Liver (tissue), 8 donors: ENCODE measurements at regions not wholly inside any gene's neighbourhood (a gene's known extent, or its start where the extent isn't known, plus 50 kb on each side); places are given as distances from the start of the nearest gene placed in this dataset.

Experiments used
- DNase-seq: peaks from one replicate; pipeline ENCODE4 v3.0.0-alpha.2; 2017; ENCODE audit warnings: low spot score
- H3K27ac ChIP-seq, 2 donors: one replicate each; pipeline ENCODE4 v1.7.0; 2013; ENCODE audit warnings: inconsistent platforms in 2 of 2, low read length in 2 of 2, control low read depth in 1 of 2, low read depth in 1 of 2, mild to moderate bottlenecking in 1 of 2
- H3K27me3 ChIP-seq, 4 donors: one replicate each; pipeline versions ENCODE4 v1.6.1 to v1.7.0; 2013; ENCODE audit warnings: low read length in 3 of 4, inconsistent platforms in 1 of 4, mild to moderate bottlenecking in 1 of 4, moderate library complexity in 1 of 4; ENCODE audit not compliant: control insufficient read depth in 4 of 4, insufficient read depth in 4 of 4
- H3K36me3 ChIP-seq, 4 donors: one replicate each; pipeline versions ENCODE4 v1.6.1 to v1.7.0; 2013; ENCODE audit warnings: low read length in 3 of 4, mild to moderate bottlenecking in 3 of 4, low read depth in 1 of 4, moderate library complexity in 1 of 4; ENCODE audit not compliant: control insufficient read depth in 4 of 4, insufficient read depth in 3 of 4
- H3K4me1 ChIP-seq, 4 donors: one replicate each; pipeline versions ENCODE4 v1.6.1 to v1.7.0; 2013; ENCODE audit warnings: low read length in 3 of 4, mild to moderate bottlenecking in 3 of 4, moderate library complexity in 1 of 4; ENCODE audit not compliant: control insufficient read depth in 4 of 4, insufficient read depth in 4 of 4
- H3K4me3 ChIP-seq, 3 donors: one replicate each; pipeline versions ENCODE4 v1.6.1 to v1.7.0; 2013; ENCODE audit warnings: low read length in 3 of 3, control low read depth in 1 of 3, low read depth in 1 of 3, mild to moderate bottlenecking in 1 of 3
- H3K9ac ChIP-seq, 2 donors: one replicate each; pipeline ENCODE4 v1.7.0; 2013; ENCODE audit warnings: low read length in 2 of 2, mild to moderate bottlenecking in 2 of 2, moderate library complexity in 2 of 2, control low read depth in 1 of 2, low read depth in 1 of 2
- H3K9me3 ChIP-seq, 4 donors: one replicate each; pipeline versions ENCODE4 v1.6.1 to v1.7.0; 2013; ENCODE audit warnings: low read length in 3 of 4; ENCODE audit not compliant: control insufficient read depth in 4 of 4
- ATF3 ChIP-seq: IDR thresholded peaks from 2 replicates; pipeline ENCODE4 v1.6.1; 2016; ENCODE audit warnings: antibody characterized with exemption
- CTCF ChIP-seq: fragments of 150-350 bp; IDR thresholded peaks from 2 replicates; pipeline ENCODE4 v1.5.1; 2017; ENCODE audit warnings: improper control_type of control experiment, low read depth, low read length; ENCODE audit not compliant: missing input control
- EGR1 ChIP-seq, 2 donors: IDR thresholded peaks; 2 replicates each; pipeline ENCODE4 v1.6.1; 2016 to 2018; ENCODE audit warnings: antibody characterized with exemption in 2 of 2, low read depth in 2 of 2
- FOXA1 ChIP-seq: IDR thresholded peaks from 2 replicates; pipeline ENCODE4 v1.6.1; 2016; ENCODE audit warnings: antibody characterized with exemption
- FOXA2 ChIP-seq: IDR thresholded peaks from 2 replicates; pipeline ENCODE4 v1.6.1; 2016; ENCODE audit warnings: antibody characterized with exemption
- GABPA ChIP-seq, 2 donors: IDR thresholded peaks in 1 of 2; conservative IDR thresholded peaks in 1 of 2; 2 replicates each; pipeline ENCODE4 v1.6.1; 2016; ENCODE audit warnings: antibody characterized with exemption in 2 of 2, mild to moderate bottlenecking in 1 of 2, moderate library complexity in 1 of 2
- HNF4A ChIP-seq, 2 donors: conservative IDR thresholded peaks; 2 replicates each; pipeline ENCODE4 v1.6.1; 2016; ENCODE audit warnings: antibody characterized with exemption in 2 of 2, mild to moderate bottlenecking in 2 of 2
- MAX ChIP-seq: IDR thresholded peaks from 2 replicates; pipeline ENCODE4 v1.6.1; 2016; ENCODE audit warnings: antibody characterized with exemption
- NR2F2 ChIP-seq: IDR thresholded peaks from 2 replicates; pipeline ENCODE4 v1.6.1; 2016; ENCODE audit warnings: antibody characterized with exemption
- RAD21 ChIP-seq, 2 donors: IDR thresholded peaks; 2 replicates each; pipeline ENCODE4 v1.6.1; 2016; ENCODE audit warnings: antibody characterized with exemption in 2 of 2, mild to moderate bottlenecking in 2 of 2
- REST ChIP-seq: IDR thresholded peaks from 2 replicates; pipeline ENCODE4 v1.6.1; 2016; ENCODE audit warnings: antibody characterized with exemption, mild to moderate bottlenecking
- RXRA ChIP-seq, 2 donors: IDR thresholded peaks; 2 replicates each; pipeline ENCODE4 v1.6.1; 2017 to 2018; ENCODE audit warnings: antibody characterized with exemption in 2 of 2, mild to moderate bottlenecking in 1 of 2
- SP1 ChIP-seq: IDR thresholded peaks from 2 replicates; pipeline ENCODE4 v1.6.1; 2018; ENCODE audit warnings: antibody characterized with exemption, mild to moderate bottlenecking
- TAF1 ChIP-seq: conservative IDR thresholded peaks from 2 replicates; pipeline ENCODE4 v1.6.1; 2016; ENCODE audit warnings: antibody characterized with exemption, mild to moderate bottlenecking
- YY1 ChIP-seq: IDR thresholded peaks from 2 replicates; pipeline ENCODE4 v1.6.1; 2016; ENCODE audit warnings: antibody characterized with exemption, mild to moderate bottlenecking
- ZBTB33 ChIP-seq: IDR thresholded peaks from 2 replicates; pipeline ENCODE4 v1.6.1; 2016; ENCODE audit warnings: antibody characterized with exemption
- WGBS: extraction: QIAGEN DNeasy Blood & Tissue Kit; methylation state at CpG from one replicate; pipeline ENCODE4 v1.1.7; 2013; 5-methylcytosine and 5-hydroxymethylcytosine counted together
- donor health status: healthy.
- donor health status: healthy.
- donor health status: healthy.
- donor health status: healthy.
- donor health status: healthy.

- WGBS = 93% methylated on average over 1 of the region's 1 CpG
- Histone ChIP-seq H3K27me3 (no peaks in the 10 kb centered on the region), H3K36me3 (no peaks in the 10 kb centered on the region), H3K9ac (no peak overlapping the region), H3K27ac (no peak overlapping the region), H3K4me3 (no peak overlapping the region), H3K9me3 (no peaks in the 10 kb centered on the region), H3K4me1 (no peaks in the 10 kb centered on the region)
- TF ChIP-seq RXRA (IDR thresholded peaks at IDR 0.05) (no peak), MAX (no peak), TAF1 (no peak), FOXA1 (no peak)
- no peak for DNase-seq
Observed at GRCh38 chr3:17990390-17990789, 248.0 kb upstream of the TBC1D5 start.

GRCh38 chr3:17986348-17986816 is 244.0 kb upstream of the TBC1D5 start:
- WGBS = 66% methylated on average over 2 of the region's 2 CpGs

More at GRCh38 chr3:17986348-17986816, 244.0 kb upstream of the TBC1D5 start:
- Histone ChIP-seq H3K36me3 (no peaks in the 10 kb centered on the region), H3K27ac (no peak overlapping the region), H3K4me3 (no peak overlapping the region), H3K9ac (no peak overlapping the region), H3K4me1 (no peaks in the 10 kb centered on the region), H3K9me3 (no peaks in the 10 kb centered on the region), H3K27me3 (peaks cover 0 to 3% (median 0%) of the 10 kb centered on the region in 4 donors)
- no peak for DNase-seq
- TF ChIP-seq RXRA (IDR thresholded peaks at IDR 0.05) (no peak), YY1 (no peak), FOXA1 (no peak), MAX (no peak), RAD21 (IDR thresholded peaks at IDR 0.05) (no peak), NR2F2 (no peak), GABPA (IDR thresholded peaks at IDR 0.05 in 1 of 2, conservative IDR thresholded peaks at IDR 0.05 in 1 of 2) (no peak), FOXA2 (no peak), ATF3 (no peak), TAF1 (no peak), SP1 (no peak), HNF4A (conservative IDR thresholded peaks at IDR 0.05) (no peak), EGR1 (IDR thresholded peaks at IDR 0.05; ENCODE audit: low read depth in 2 of 2) (no peak), REST (no peak), CTCF (no peak), ZBTB33 (no peak)
